H1 (cell line): ENCODE measurements at regions not wholly inside any gene's neighbourhood (a gene's known extent, or its start where the extent isn't known, plus 50 kb on each side); places are given as distances from the start of the nearest gene placed in this dataset.
"Not testable (repeated sequence)": the region's sequence is repeated elsewhere in the genome, so short reads cannot be mapped to it uniquely, and the experiment has no call there.

ENCODE experiments used
- CTCF ChIA-PET: fragments of 300-600 bp; sonication (Branson Sonifier 250); formaldehyde crosslinking; loops from one replicate; lab custom pipeline; 2021; ENCODE audit not compliant: partially characterized antibody; lab: Charles Lee
- POLR2A ChIA-PET: fragments of 300-600 bp; sonication (Branson Sonifier 250); formaldehyde crosslinking; loops from one replicate; lab custom pipeline; 2021; ENCODE audit warnings: inconsistent platforms; ENCODE audit not compliant: partially characterized antibody; lab: Charles Lee
- DNase-seq, 2 experiments: peaks; one replicate each; pipeline versions ENCODE4 v3.0.0 to v3.0.0-alpha.2; 2010 to 2022; ENCODE audit warnings: low spot score in 2 of 2, low read depth in 1 of 2, mixed read lengths in 1 of 2
- FAIRE-seq: peaks from 2 replicates; lab custom pipeline; 2011; peaks lifted over from hg19 to GRCh38; lab: Jason Lieb, UNC
- H2AFZ ChIP-seq: 2 replicates; pipeline ENCODE4 v1.8.1; 2012; ENCODE audit warnings: low read length, inconsistent platforms
- H2AK5ac ChIP-seq: 2 replicates; pipeline ENCODE4 v1.6.1; 2013; ENCODE audit warnings: low read depth, low read length
- H2BK120ac ChIP-seq: replicated peaks from 2 replicates; pipeline ENCODE3; 2013; ENCODE audit warnings: low read depth, low read length, inconsistent platforms
- H2BK12ac ChIP-seq: 2 replicates; pipeline ENCODE4 v1.6.1; 2013; ENCODE audit warnings: low read depth, low read length
- H2BK15ac ChIP-seq: 2 replicates; pipeline ENCODE4 v1.6.1; 2013; ENCODE audit warnings: low read length
- H2BK20ac ChIP-seq: 2 replicates; pipeline ENCODE4 v1.6.1; 2013; ENCODE audit warnings: low read length
- H2BK5ac ChIP-seq: 2 replicates; pipeline ENCODE4 v1.6.1; 2013; ENCODE audit warnings: low read depth, low read length
- H3K14ac ChIP-seq: 2 replicates; pipeline ENCODE4 v1.6.1; 2013; ENCODE audit warnings: inconsistent platforms; ENCODE audit not compliant: insufficient read length
- H3K18ac ChIP-seq: 2 replicates; pipeline ENCODE4 v1.6.1; 2013; ENCODE audit warnings: low read length; ENCODE audit errors: extremely low read depth
- H3K23ac ChIP-seq: 2 replicates; pipeline ENCODE4 v1.6.1; 2013; ENCODE audit warnings: inconsistent platforms; ENCODE audit not compliant: insufficient read length
- H3K23me2 ChIP-seq: 2 replicates; pipeline ENCODE4 v1.6.1; 2013; ENCODE audit warnings: low read depth, low read length
- H3K27ac ChIP-seq: 2 replicates; pipeline ENCODE4 v1.6.1; 2011; ENCODE audit warnings: low read depth, low read length, inconsistent platforms
- H3K27me3 ChIP-seq, 4 experiments: replicated peaks in 1 of 4; 1 replicate in 1 of 4; 2 replicates in 3 of 4; pipeline versions ENCODE4 v1.6.1 to v1.8.1; 2011 to 2013; ENCODE audit warnings: low read length in 3 of 4, mild to moderate bottlenecking in 3 of 4, inconsistent platforms in 2 of 4, mixed read lengths in 2 of 4, moderate library complexity in 1 of 4; ENCODE audit not compliant: control insufficient read depth in 3 of 4, insufficient read depth in 3 of 4; ENCODE audit errors: extremely low read depth in 1 of 4
- H3K36me3 ChIP-seq, 4 experiments: 2 replicates each; pipeline versions ENCODE4 v1.6.1 to v1.8.1; 2011 to 2013; ENCODE audit warnings: mild to moderate bottlenecking in 4 of 4, low read length in 3 of 4, moderate library complexity in 2 of 4, control low read depth in 1 of 4, inconsistent platforms in 1 of 4; ENCODE audit not compliant: insufficient read depth in 4 of 4, control insufficient read depth in 2 of 4
- H3K4ac ChIP-seq: replicated peaks from 2 replicates; pipeline ENCODE3; 2013; ENCODE audit warnings: low read length, low read depth, mixed read lengths, inconsistent platforms; ENCODE audit not compliant: insufficient read length
- H3K4me1 ChIP-seq, 4 experiments: replicated peaks in 1 of 4; 1 replicate in 1 of 4; 2 replicates in 3 of 4; pipeline versions ENCODE4 v1.6.1 to v1.8.1; 2011 to 2013; ENCODE audit warnings: low read length in 3 of 4, inconsistent platforms in 2 of 4, mixed read lengths in 1 of 4; ENCODE audit not compliant: insufficient read depth in 4 of 4, control insufficient read depth in 3 of 4
- H3K4me2 ChIP-seq, 2 experiments: 2 replicates each; pipeline versions ENCODE4 v1.6.1 to v1.8.1; 2011 to 2013; ENCODE audit warnings: low read depth in 2 of 2, low read length in 2 of 2, control low read depth in 1 of 2, inconsistent platforms in 1 of 2, mild to moderate bottlenecking in 1 of 2; ENCODE audit not compliant: insufficient read depth in 1 of 2
- H3K4me3 ChIP-seq, 4 experiments: fragments of 200-600, 300-600 bp in 1 of 4; sonication (generic), shearing (Covaris generic), sonication (Bioruptor Twin) in 1 of 4; 2 replicates each; pipeline versions ENCODE4 v1.5.1 to v1.8.1; 2011 to 2016; ENCODE audit warnings: low read length in 4 of 4, low read depth in 3 of 4, control low read depth in 2 of 4, inconsistent platforms in 2 of 4, mild to moderate bottlenecking in 2 of 4, mixed read lengths in 1 of 4, moderate library complexity in 1 of 4; ENCODE audit not compliant: insufficient read depth in 2 of 4; ENCODE audit errors: extremely low read depth in 1 of 4
- H3K56ac ChIP-seq: replicated peaks from 2 replicates; pipeline ENCODE3; 2013; ENCODE audit warnings: low read depth, mild to moderate bottlenecking, mixed read lengths, low read length, inconsistent platforms; ENCODE audit not compliant: insufficient read length
- H3K79me1 ChIP-seq: 2 replicates; pipeline ENCODE4 v1.6.1; 2013; ENCODE audit warnings: low read depth, low read length, control low read depth
- H3K79me2 ChIP-seq, 2 experiments: 2 replicates each; pipeline versions ENCODE4 v1.6.1 to v1.8.1; 2012 to 2013; ENCODE audit warnings: low read length in 2 of 2, mild to moderate bottlenecking in 2 of 2, inconsistent platforms in 1 of 2; ENCODE audit not compliant: insufficient read depth in 2 of 2, control insufficient read depth in 1 of 2
- H3K9ac ChIP-seq, 4 experiments: replicated peaks in 1 of 4; 1 replicate in 1 of 4; 2 replicates in 3 of 4; pipeline versions ENCODE4 v1.6.1 to v1.8.1; 2011 to 2013; ENCODE audit warnings: low read depth in 3 of 4, low read length in 3 of 4, control low read depth in 2 of 4, mild to moderate bottlenecking in 2 of 4, moderate library complexity in 2 of 4, inconsistent platforms in 1 of 4; ENCODE audit errors: extremely low read depth in 1 of 4
- H3K9me3 ChIP-seq, 2 experiments: 2 replicates each; pipeline versions ENCODE4 v1.6.1 to v1.8.1; 2012 to 2013; ENCODE audit warnings: mild to moderate bottlenecking in 2 of 2, moderate library complexity in 2 of 2, control low read depth in 1 of 2, inconsistent platforms in 1 of 2, low read depth in 1 of 2, low read length in 1 of 2, mixed read lengths in 1 of 2; ENCODE audit not compliant: insufficient read depth in 2 of 2
- H4K20me1 ChIP-seq, 2 experiments: replicated peaks in 1 of 2; 2 replicates each; pipeline versions ENCODE3 to v1.8.1; 2011 to 2013; ENCODE audit warnings: inconsistent platforms in 2 of 2, low read length in 2 of 2, mild to moderate bottlenecking in 1 of 2; ENCODE audit not compliant: insufficient read depth in 2 of 2, control insufficient read depth in 1 of 2
- H4K5ac ChIP-seq: 2 replicates; pipeline ENCODE4 v1.6.1; 2013; ENCODE audit warnings: low read length, low read depth, mixed read lengths, inconsistent platforms; ENCODE audit not compliant: insufficient read length
- H4K8ac ChIP-seq: 2 replicates; pipeline ENCODE4 v1.8.0; 2013; ENCODE audit warnings: mild to moderate bottlenecking, moderate library complexity, low read length, inconsistent platforms; ENCODE audit not compliant: insufficient read depth; ENCODE audit errors: extremely low read depth
- H4K91ac ChIP-seq: replicated peaks from 2 replicates; pipeline ENCODE3; 2013; ENCODE audit warnings: low read length, mixed read lengths, inconsistent platforms; ENCODE audit not compliant: insufficient read length
- RAD21 ChIP-seq, 2 experiments: IDR thresholded peaks in 1 of 2; conservative IDR thresholded peaks in 1 of 2; 2 replicates each; pipeline ENCODE4 v1.6.1; 2011; ENCODE audit warnings: low read depth in 2 of 2, low read length in 2 of 2, improper control_type of control experiment in 1 of 2, inconsistent platforms in 1 of 2, mild to moderate bottlenecking in 1 of 2, moderate library complexity in 1 of 2
- WGBS, 2 experiments: shearing (Covaris generic) in 1 of 2; methylation state at CpG; one replicate each; pipeline versions ENCODE4 v1.1.6 to v1.1.7; 2013 to 2015; ENCODE audit warnings: low lambda C conversion rate in 2 of 2, mixed read lengths in 2 of 2, inconsistent platforms in 1 of 2, low coverage in 1 of 2, missing lambda C conversion rate in 1 of 2; ENCODE audit not compliant: insufficient replicate concordance in 2 of 2, insufficient coverage in 1 of 2, insufficient read length in 1 of 2; ENCODE audit errors: extremely low coverage in 1 of 2, missing lambda C conversion rate in 1 of 2; 5-methylcytosine and 5-hydroxymethylcytosine counted together

- H3K79me1 ChIP-seq, H4K91ac ChIP-seq, H2BK20ac ChIP-seq, H2BK5ac ChIP-seq, H3K23ac ChIP-seq, H3K23me2 ChIP-seq, H2AK5ac ChIP-seq, FAIRE-seq, H2BK15ac ChIP-seq, POLR2A ChIA-PET, H2BK120ac ChIP-seq, H3K56ac ChIP-seq, H3K9ac ChIP-seq, H3K4me1 ChIP-seq, H3K27ac ChIP-seq, H2BK12ac ChIP-seq, H3K18ac ChIP-seq, H2AFZ ChIP-seq, H3K14ac ChIP-seq, H4K8ac ChIP-seq, H3K4me3 ChIP-seq, H4K20me1 ChIP-seq, DNase-seq, H3K4me2 ChIP-seq, H3K9me3 ChIP-seq, CTCF ChIA-PET, H3K79me2 ChIP-seq, H3K4ac ChIP-seq, H3K36me3 ChIP-seq, H4K5ac ChIP-seq: not testable (repeated sequence)
- 0% methylated on average over 1 of the region's 4 CpGs; no CpG with 5 or more reads in 1 of the 2 experiments for WGBS, 2 experiments
- H3K27me3 ChIP-seq: peaks cover 3 to 14% (median 7%) of the 10 kb centered on the region in 4 experiments; a peak in 5 of 7 replicates
- TF ChIP-seq RAD21 (IDR thresholded peaks at IDR 0.05 in 1 of 2, conservative IDR thresholded peaks at IDR 0.05 in 1 of 2; ENCODE audit: low read depth in 2 of 2, low read length in 2 of 2): 0 out of 4 replicates have a peak, but pooled peaks of 1 of the 2 experiments have one; percentile 10
Observed at GRCh38 chr9:64772123-64772736, 512.8 kb downstream of the FOXD4L5 start.
